GM19372 (cell line): ENCODE measurements at regions not wholly inside any gene's neighbourhood (a gene's known extent, or its start where the extent isn't known, plus 50 kb on each side); places are given as distances from the start of the nearest gene placed in this dataset.

Source experiments
- ATAC-seq: cut with Tn5 transposase; IDR thresholded peaks from one replicate; pipeline ENCODE4 v1.9.1; 2021; ENCODE audit warnings: mild to moderate bottlenecking, low read depth, moderate library complexity; ENCODE audit not compliant: unreplicated experiment

DNA sequence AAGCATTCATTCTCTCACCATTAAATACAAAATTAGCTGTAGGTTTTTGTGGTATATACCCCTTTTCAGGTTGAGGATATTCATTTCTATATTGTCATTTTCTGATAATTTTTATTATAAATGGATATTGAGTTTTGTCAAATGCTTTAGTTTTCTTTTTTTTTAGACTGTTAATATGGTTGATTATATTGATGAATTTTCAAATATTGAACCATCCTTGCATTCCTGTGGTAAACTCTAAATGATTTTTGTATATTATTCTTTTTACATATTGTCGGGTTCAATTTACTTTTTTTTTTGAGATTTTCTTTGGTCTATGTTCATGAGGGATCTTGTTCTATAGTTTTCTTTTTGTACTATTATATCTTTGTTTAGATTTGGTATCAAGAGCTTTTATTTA, 165.1 kb downstream of the GPAT3 start:
- no peak for ATAC-seq

DNA sequence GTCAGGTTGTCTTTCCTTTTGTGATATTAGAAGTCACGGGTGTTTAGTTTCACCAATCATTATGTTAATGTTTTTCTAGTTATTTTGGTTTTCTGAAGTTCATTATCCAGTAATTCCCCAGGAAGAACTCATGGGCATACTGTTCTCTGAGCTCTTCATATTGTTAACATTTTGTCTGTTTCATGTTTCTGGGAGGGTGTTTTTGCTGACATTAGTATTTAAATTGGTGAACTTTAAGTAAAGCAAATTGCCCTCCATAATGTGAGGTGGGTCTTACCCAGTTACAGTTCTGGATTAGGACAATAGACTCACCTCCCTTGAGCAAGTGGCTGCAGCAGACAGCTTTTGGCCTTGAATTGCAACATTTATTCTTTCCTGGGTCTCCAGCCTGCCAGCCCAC, 163.4 kb downstream of the GPAT3 start:
- ATAC-seq: no peak

GRCh38 chr4:83692028-83692427, 156.1 kb downstream of the GPAT3 start:
- no peak for ATAC-seq

DNA sequence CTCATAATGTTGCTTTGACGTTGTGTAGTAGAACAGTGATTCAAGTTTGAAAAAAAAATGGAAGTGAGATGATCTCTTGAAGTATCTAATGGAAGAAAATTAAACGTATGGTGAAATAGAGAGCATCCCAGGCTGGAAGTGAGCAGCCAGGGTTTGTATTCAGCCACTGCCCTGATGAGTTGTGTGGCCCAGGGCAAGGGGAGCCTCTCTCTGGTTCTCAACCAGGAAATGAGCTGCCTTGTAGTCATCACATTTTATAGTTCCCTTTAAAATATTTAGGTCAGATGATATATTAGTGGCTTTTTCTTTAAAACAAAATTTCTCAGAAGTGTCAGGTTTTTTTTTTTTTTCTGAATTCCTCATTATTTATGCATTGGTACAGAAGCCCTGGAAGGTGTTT, 150.3 kb downstream of the GPAT3 start:
- no peak for ATAC-seq

- ATAC-seq: no peak
These were observed 143.8 kb downstream of the GPAT3 start for GRCh38 chr4:83679692-83680091.

DNA sequence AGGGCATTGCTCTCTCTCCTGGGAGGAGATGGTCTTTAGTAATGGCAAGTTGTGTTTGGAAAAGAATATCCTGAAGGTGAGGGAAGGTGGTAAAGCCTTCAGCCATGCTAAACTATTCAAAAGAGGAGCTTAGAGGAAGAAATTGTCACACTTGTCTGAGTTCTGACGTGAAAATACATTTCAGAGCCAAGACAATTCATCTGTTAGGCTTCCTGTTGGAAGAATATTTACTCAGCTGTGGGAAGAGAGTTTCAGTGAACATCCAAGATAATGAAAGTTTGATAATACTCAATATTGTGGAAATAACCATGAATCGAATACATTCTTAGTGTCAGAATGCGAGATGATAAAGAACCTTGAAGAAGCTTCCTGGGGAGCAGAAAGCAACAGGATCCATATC, 143.3 kb downstream of the GPAT3 start:
- ATAC-seq: no peak

GRCh38 chr4:83677656-83678055, 141.7 kb downstream of the GPAT3 start:
- ATAC-seq: no peak

GRCh38 chr4:83664741-83665140, 128.8 kb downstream of the GPAT3 start:
- no peak for ATAC-seq

- ATAC-seq: no peak
These were observed 128.2 kb downstream of the GPAT3 start for GRCh38 chr4:83664071-83664470.

GRCh38 chr4:83662204-83662603, 126.3 kb downstream of the GPAT3 start:
- ATAC-seq: no peak

GRCh38 chr4:83661359-83661758, 125.5 kb downstream of the GPAT3 start:
- no peak for ATAC-seq

- ATAC-seq: no peak
These were observed 124.7 kb downstream of the GPAT3 start for GRCh38 chr4:83660578-83660977.

GRCh38 chr4:83658806-83659205, 122.9 kb downstream of the GPAT3 start:
- ATAC-seq: no peak

GRCh38 chr4:83657336-83657735, 121.4 kb downstream of the GPAT3 start:
- no peak for ATAC-seq
